ENCODE measurements at regions not wholly inside any gene's neighbourhood (a gene's known extent, or its start where the extent isn't known, plus 50 kb on each side); places are given as distances from the start of the nearest gene placed in this dataset.

GRCh38 chr9:129232839-129233591 lies 55.0 kb upstream of the IER5L start:
- DNase-seq (ENCODE audit: low read depth in 3 of 3, low spot score in 2 of 3), result no peak

DNA sequence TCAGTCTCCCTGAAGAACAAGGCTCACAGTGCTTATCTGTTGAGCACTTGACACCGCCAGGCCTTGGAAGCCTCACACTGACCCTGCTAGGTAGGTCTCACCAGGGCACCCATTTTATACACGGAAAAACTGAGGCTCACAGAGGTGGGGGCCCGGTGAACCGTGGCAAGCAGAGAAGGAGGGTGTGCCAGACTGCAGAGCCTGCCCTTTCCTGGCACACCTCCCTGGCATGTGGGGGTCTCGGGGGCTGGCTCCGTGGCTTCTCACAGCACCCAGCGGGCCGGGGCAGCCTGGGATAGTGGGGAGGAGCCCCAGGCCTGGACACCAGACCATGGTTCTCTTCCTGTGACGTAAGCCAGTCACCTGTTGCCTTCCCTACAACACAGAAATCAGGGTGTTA lies 53.7 kb upstream of the IER5L start:
- DNase-seq (ENCODE audit: low read depth in 3 of 3, low spot score in 2 of 3), result no peak

GRCh38 chr9:129231022-129231739 lies 53.1 kb upstream of the IER5L start:
- no peak for DNase-seq (ENCODE audit: low read depth in 3 of 3, low spot score in 2 of 3)

DNA sequence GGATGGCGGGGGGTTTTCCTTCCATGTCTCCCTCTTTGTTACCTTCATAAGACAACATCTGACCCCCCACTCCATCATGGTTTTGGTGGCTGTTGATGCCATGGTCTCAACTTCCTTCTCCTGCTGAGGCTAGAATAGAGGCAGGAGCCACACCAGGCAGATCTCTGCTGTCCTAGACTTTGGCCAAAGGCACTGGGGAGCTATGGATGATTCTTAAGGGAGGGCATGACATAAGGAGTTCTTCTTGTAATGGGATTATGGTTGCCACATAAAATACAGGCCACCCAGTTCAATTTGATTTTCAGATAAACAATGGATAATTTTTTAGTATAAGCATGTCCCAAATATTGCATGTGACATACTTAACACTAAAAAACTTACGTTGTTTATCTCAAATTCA lies 52.2 kb upstream of the IER5L start:
- no peak for DNase-seq (ENCODE audit: low read depth in 3 of 3, low spot score in 2 of 3)

All from right renal cortex interstitium (tissue), 3 donors.